SK-N-SH (cell line): ENCODE measurements at regions not wholly inside any gene's neighbourhood (a gene's known extent, or its start where the extent isn't known, plus 50 kb on each side); places are given as distances from the start of the nearest gene placed in this dataset.

ENCODE experiments used
- CTCF ChIA-PET: fragments of 300-600, 350-600 bp; formaldehyde crosslinking; extraction: SDS; loops from one replicate; lab custom pipeline; 2021; lab: Yijun Ruan, JAX
- POLR2A ChIA-PET: fragments of 350-600 bp; sonication (Branson Sonifier 250); formaldehyde crosslinking; extraction: SDS; loops from one replicate; lab custom pipeline; 2020; ENCODE audit warnings: antibody characterized with exemption, inconsistent platforms; lab: Yijun Ruan, JAX
- DNase-seq: peaks from one replicate; pipeline ENCODE4 v3.0.0; 2012
- H2AFZ ChIP-seq: fragments of 200-600 bp; sonication (generic); 2 replicates; pipeline ENCODE4 v1.8.1; 2016; ENCODE audit warnings: antibody characterized with exemption, mild to moderate bottlenecking, low read depth
- H3F3A ChIP-seq: fragments of 200-600 bp; sonication (generic); replicated peaks from 2 replicates; pipeline ENCODE3; 2016; ENCODE audit warnings: antibody characterized with exemption, mild to moderate bottlenecking; ENCODE audit not compliant: insufficient read depth
- H3K27ac ChIP-seq, 2 experiments: fragments of 200-500 bp in 1 of 2; fragments of 200-600 bp in 1 of 2; sonication (Bioruptor generic) in 1 of 2; sonication (generic), shearing (Covaris generic) in 1 of 2; 2 replicates each; pipeline versions ENCODE4 v1.5.1 to v1.6.1; 2014 to 2016; ENCODE audit warnings: low read depth in 2 of 2, inconsistent platforms in 1 of 2, low read length in 1 of 2, mild to moderate bottlenecking in 1 of 2, mixed read lengths in 1 of 2
- H3K27me3 ChIP-seq: fragments of 200-600 bp; sonication (generic), shearing (Covaris generic); 2 replicates; pipeline ENCODE4 v1.6.1; 2016; ENCODE audit warnings: mixed run types; ENCODE audit not compliant: insufficient read depth
- H3K36me3 ChIP-seq, 2 experiments: fragments of 200-500 bp in 1 of 2; fragments of 200-600 bp in 1 of 2; sonication (Bioruptor generic) in 1 of 2; sonication (generic) in 1 of 2; replicated peaks in 1 of 2; 2 replicates each; pipeline versions ENCODE3 to v1.5.1; 2014 to 2016; ENCODE audit warnings: low read length in 1 of 2, mild to moderate bottlenecking in 1 of 2; ENCODE audit not compliant: insufficient read depth in 2 of 2, control insufficient read depth in 1 of 2
- H3K4me1 ChIP-seq, 2 experiments: fragments of 200-500 bp in 1 of 2; fragments of 200-600 bp in 1 of 2; sonication (Bioruptor generic) in 1 of 2; sonication (generic), shearing (Covaris generic) in 1 of 2; 2 replicates each; pipeline versions ENCODE4 v1.5.1 to v1.6.1; 2014 to 2016; ENCODE audit warnings: low read depth in 1 of 2, low read length in 1 of 2, mixed run types in 1 of 2; ENCODE audit not compliant: insufficient read depth in 2 of 2, control insufficient read depth in 1 of 2
- H3K4me2 ChIP-seq: fragments of 200-600 bp; sonication (generic), shearing (Covaris generic); 2 replicates; pipeline ENCODE4 v1.6.1; 2017; ENCODE audit warnings: mixed run types
- H3K4me3 ChIP-seq, 2 experiments: fragments of 200-500 bp in 1 of 2; fragments of 200-600 bp in 1 of 2; sonication (Bioruptor generic) in 1 of 2; sonication (generic), shearing (Covaris generic) in 1 of 2; 2 replicates each; pipeline versions ENCODE4 v1.5.1 to v1.8.1; 2014 to 2016; ENCODE audit warnings: low read depth in 2 of 2, inconsistent platforms in 1 of 2, low read length in 1 of 2, mild to moderate bottlenecking in 1 of 2, mixed read lengths in 1 of 2, moderate library complexity in 1 of 2
- H3K79me2 ChIP-seq: fragments of 200-600 bp; sonication (generic); 2 replicates; pipeline ENCODE4 v1.8.1; 2017; ENCODE audit warnings: mild to moderate bottlenecking; ENCODE audit not compliant: insufficient read depth
- H3K9ac ChIP-seq: fragments of 200-600 bp; sonication (generic); 2 replicates; pipeline ENCODE4 v1.6.1; 2017; ENCODE audit warnings: mixed run types
- H3K9me2 ChIP-seq: fragments of 200-600 bp; sonication (generic); 2 replicates; pipeline ENCODE4 v1.6.1; 2017; ENCODE audit warnings: mixed run types
- H3K9me3 ChIP-seq: fragments of 200-600 bp; sonication (generic); 2 replicates; pipeline ENCODE4 v1.6.1; 2017; ENCODE audit warnings: mixed run types, mild to moderate bottlenecking, moderate library complexity
- H4K20me1 ChIP-seq: fragments of 200-600 bp; sonication (generic); 2 replicates; pipeline ENCODE4 v1.6.1; 2017; ENCODE audit warnings: mild to moderate bottlenecking, mixed run types; ENCODE audit not compliant: insufficient read depth
- CTCF ChIP-seq: fragments of 200-600 bp; sonication (generic); IDR thresholded peaks from 2 replicates; pipeline ENCODE4 v1.6.1; 2017; ENCODE audit warnings: antibody characterized with exemption, mild to moderate bottlenecking, moderate library complexity
- EP300 ChIP-seq, 2 experiments: IDR thresholded peaks; 2 replicates each; pipeline versions ENCODE4 v1.4.0 to v1.6.1; 2012; ENCODE audit warnings: borderline replicate concordance in 1 of 2, low read depth in 1 of 2, low read length in 1 of 2
- FOSL2 ChIP-seq: IDR thresholded peaks from 2 replicates; pipeline ENCODE4 v1.4.0; 2012; ENCODE audit warnings: low read depth, mild to moderate bottlenecking, moderate library complexity, borderline replicate concordance
- IRF3 ChIP-seq: fragments of 150-350 bp; IDR thresholded peaks from 2 replicates; pipeline ENCODE4 v1.6.1; 2016; ENCODE audit warnings: mild to moderate bottlenecking, low read depth, low read length
- MEF2A ChIP-seq: IDR thresholded peaks from 2 replicates; pipeline ENCODE4 v1.4.0; 2012; ENCODE audit warnings: low read depth, borderline replicate concordance
- MXI1 ChIP-seq: IDR thresholded peaks from 2 replicates; pipeline ENCODE4 v1.6.1; 2012; ENCODE audit warnings: mild to moderate bottlenecking, low read depth, low read length, improper control_type of control experiment
- POLR2AphosphoS5 ChIP-seq: IDR thresholded peaks from 2 replicates; pipeline ENCODE4 v1.6.1; 2012; ENCODE audit warnings: low read depth, low read length
- RCOR1 ChIP-seq: fragments of 150-350 bp; IDR thresholded peaks from 2 replicates; pipeline ENCODE4 v1.6.1; 2017; ENCODE audit warnings: antibody characterized with exemption, low read length
- RFX5 ChIP-seq: IDR thresholded peaks from 2 replicates; pipeline ENCODE4 v1.6.1; 2012; ENCODE audit warnings: mild to moderate bottlenecking, improper control_type of control experiment, low read length
- TAF1 ChIP-seq: IDR thresholded peaks from 2 replicates; pipeline ENCODE4 v1.6.1; 2012; ENCODE audit warnings: low read depth, mild to moderate bottlenecking, low read length, moderate library complexity, borderline replicate concordance
- TCF12 ChIP-seq: IDR thresholded peaks from 2 replicates; pipeline ENCODE4 v1.4.0; 2012
- YY1 ChIP-seq: IDR thresholded peaks from 2 replicates; pipeline ENCODE4 v1.4.0; 2012; ENCODE audit warnings: low read depth, mild to moderate bottlenecking
- WGBS: methylation state at CpG from one replicate; pipeline ENCODE4 v1.1.6; 2017; ENCODE audit warnings: low lambda C conversion rate; 5-methylcytosine and 5-hydroxymethylcytosine counted together

- Histone ChIP-seq H3K9ac (no peak overlapping the region), H3K27me3 (no peaks in the 10 kb centered on the region), H3K9me2 (no peaks in the 10 kb centered on the region), H2AFZ (no peak overlapping the region), H3K36me3 (no peaks in the 10 kb centered on the region), H3K4me1 (no peaks in the 10 kb centered on the region), H3K4me2 (no peak overlapping the region), H3K79me2 (no peaks in the 10 kb centered on the region), H3K27ac (no peak overlapping the region), H4K20me1 (no peaks in the 10 kb centered on the region), H3F3A (no peaks in the 10 kb centered on the region), H3K9me3 (no peaks in the 10 kb centered on the region), H3K4me3 (no peak overlapping the region)
- ChIA-PET CTCF (no interaction called here), POLR2A (no interaction called here)
- DNase-seq = no peak
- WGBS = 31% methylated on average over 4 of the region's 4 CpGs
- TF ChIP-seq EP300 (IDR thresholded peaks at IDR 0.05; ENCODE audit: borderline replicate concordance in 1 of 2, low read depth in 1 of 2, low read length in 1 of 2) (no peak), CTCF (no peak), POLR2AphosphoS5 (no peak), MXI1 (no peak), TAF1 (no peak), FOSL2 (no peak), IRF3 (no peak), TCF12 (no peak), RFX5 (no peak), YY1 (no peak)
These were observed 727.5 kb downstream of the KCNJ2 start for GRCh38 chr17:70896843-70897242.

GRCh38 chr17:70897446-70897845, 728.1 kb downstream of the KCNJ2 start:
- ChIA-PET POLR2A (no interaction called here), CTCF (no interaction called here)
- no peaks in the 10 kb centered on the region for H3K36me3 ChIP-seq
- H3K79me2 ChIP-seq = no peaks in the 10 kb centered on the region
- H3K27ac ChIP-seq = no peak overlapping the region
- H3K9ac ChIP-seq = no peak overlapping the region
- no peaks in the 10 kb centered on the region for H3K9me3 ChIP-seq
- H3K9me2 ChIP-seq = no peaks in the 10 kb centered on the region
- H3K27me3 ChIP-seq = no peaks in the 10 kb centered on the region
- no peak overlapping the region for H2AFZ ChIP-seq
- DNase-seq = no peak
- H3K4me2 ChIP-seq = no peak overlapping the region
- TF ChIP-seq RCOR1 = no peak
- no peak for TF ChIP-seq MEF2A
- TF ChIP-seq RFX5 = no peak
- no peak overlapping the region for H3K4me3 ChIP-seq
- H3F3A ChIP-seq = no peaks in the 10 kb centered on the region
- no peaks in the 10 kb centered on the region for H4K20me1 ChIP-seq
- no peaks in the 10 kb centered on the region for H3K4me1 ChIP-seq
